Adipocyte (in vitro differentiated cells): ENCODE measurements at regions not wholly inside any gene's neighbourhood (a gene's known extent, or its start where the extent isn't known, plus 50 kb on each side); places are given as distances from the start of the nearest gene placed in this dataset.
A peak's percentile ranks its signal among the peaks of the same experiment; 100 is the strongest.

Experiments used
- DNase-seq: peaks from one replicate; pipeline ENCODE4 v3.0.0-alpha.2; 2015; ENCODE audit warnings: low read depth
- H3K27me3 ChIP-seq: replicated peaks from 2 replicates; pipeline ENCODE4 v1.7.0; 2013; ENCODE audit warnings: mild to moderate bottlenecking, low read length, moderate library complexity; ENCODE audit not compliant: control insufficient read depth, insufficient read depth
- H3K36me3 ChIP-seq: 2 replicates; pipeline ENCODE4 v1.7.0; 2013; ENCODE audit warnings: low read length, mild to moderate bottlenecking, moderate library complexity; ENCODE audit not compliant: control insufficient read depth, insufficient read depth, severe bottlenecking
- H3K4me1 ChIP-seq: 2 replicates; pipeline ENCODE4 v1.7.0; 2013; ENCODE audit warnings: mild to moderate bottlenecking, low read length, moderate library complexity; ENCODE audit not compliant: control insufficient read depth, insufficient read depth
- H3K4me3 ChIP-seq: 2 replicates; pipeline ENCODE4 v1.7.0; 2013; ENCODE audit warnings: mild to moderate bottlenecking, low read length, moderate library complexity
- H3K9ac ChIP-seq: 2 replicates; pipeline ENCODE4 v1.7.0; 2013; ENCODE audit warnings: mild to moderate bottlenecking, low read length, moderate library complexity
- H3K9me3 ChIP-seq: 2 replicates; pipeline ENCODE4 v1.7.0; 2013; ENCODE audit warnings: mild to moderate bottlenecking, low read length, moderate library complexity; ENCODE audit not compliant: control insufficient read depth

DNA sequence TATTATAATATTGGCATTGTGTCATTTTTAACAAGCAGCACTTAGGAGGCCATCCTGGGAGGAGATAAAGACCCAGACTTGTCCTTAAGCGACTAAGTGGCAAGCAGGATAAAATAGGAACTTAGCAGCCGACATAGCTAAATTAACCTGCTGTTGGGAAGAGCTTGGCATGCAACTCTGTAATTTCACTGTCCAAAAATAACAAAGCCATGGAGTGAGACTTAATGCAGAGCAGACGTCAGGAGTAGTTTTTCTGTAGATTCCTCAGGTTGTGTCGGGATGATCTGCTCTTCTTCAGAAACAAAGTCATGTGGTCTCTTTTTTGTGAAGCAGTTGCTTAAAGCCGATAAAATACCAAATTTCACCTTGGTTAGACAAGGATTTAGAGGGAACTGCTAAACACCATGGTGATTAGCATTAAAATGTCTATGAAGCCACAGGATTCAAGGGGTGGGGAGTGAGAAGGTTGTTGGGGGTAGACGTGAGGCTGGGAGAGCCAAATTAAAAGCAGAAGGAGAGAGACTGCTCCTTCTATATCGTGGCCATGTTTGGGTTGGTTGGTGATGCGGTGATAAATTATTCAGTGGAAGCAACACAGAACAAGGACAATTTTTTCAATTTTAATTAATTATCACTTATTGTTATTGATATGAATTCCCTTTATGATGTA lies 303.0 kb downstream of the CSNK1G3 start:
- Histone ChIP-seq H3K4me3 (no peak overlapping the region), H3K36me3 (no peaks in the 10 kb centered on the region), H3K27me3 (no peaks in the 10 kb centered on the region), H3K9me3 (no peaks in the 10 kb centered on the region), H3K9ac (no peak overlapping the region), H3K4me1 (peaks cover 11% of the 10 kb centered on the region)
- DNase-seq: peak; percentile 72

DNA sequence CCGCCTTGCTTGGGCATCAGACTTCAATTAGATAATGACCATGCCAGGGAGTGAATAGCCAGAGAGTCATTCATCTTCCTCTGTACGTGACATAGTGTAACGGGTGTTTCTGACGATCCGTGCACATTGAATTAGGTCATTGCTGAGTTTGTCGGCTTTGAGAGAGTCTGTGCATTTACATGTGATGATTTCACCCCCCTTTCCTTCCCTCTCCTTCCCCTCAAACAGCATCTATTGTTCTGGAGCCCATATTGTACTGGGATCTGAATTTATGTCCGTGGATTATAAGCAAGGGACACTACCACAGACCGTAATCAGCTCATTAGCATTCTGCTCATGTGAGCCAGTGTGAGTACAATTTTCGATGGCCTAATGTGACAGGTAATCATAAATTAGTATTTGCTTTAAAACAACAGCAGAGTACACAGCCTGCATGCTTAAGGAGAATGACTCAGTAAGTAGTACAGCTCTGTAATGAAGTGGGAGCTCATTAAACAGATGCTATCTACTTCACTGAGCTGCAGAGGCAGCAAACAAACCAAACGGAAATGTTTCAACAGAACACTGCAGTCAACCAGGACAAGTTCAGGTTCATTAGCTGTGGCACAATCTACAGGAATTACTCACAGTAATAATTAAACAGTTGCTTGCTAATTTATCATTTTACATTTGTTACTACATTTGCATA lies 302.1 kb downstream of the CSNK1G3 start:
- Histone ChIP-seq H3K36me3 (no peaks in the 10 kb centered on the region), H3K27me3 (no peaks in the 10 kb centered on the region), H3K4me1 (peaks cover 15% of the 10 kb centered on the region), H3K9ac (no peak overlapping the region), H3K4me3 (no peak overlapping the region), H3K9me3 (no peaks in the 10 kb centered on the region)
- DNase-seq: peak; percentile 83

DNA sequence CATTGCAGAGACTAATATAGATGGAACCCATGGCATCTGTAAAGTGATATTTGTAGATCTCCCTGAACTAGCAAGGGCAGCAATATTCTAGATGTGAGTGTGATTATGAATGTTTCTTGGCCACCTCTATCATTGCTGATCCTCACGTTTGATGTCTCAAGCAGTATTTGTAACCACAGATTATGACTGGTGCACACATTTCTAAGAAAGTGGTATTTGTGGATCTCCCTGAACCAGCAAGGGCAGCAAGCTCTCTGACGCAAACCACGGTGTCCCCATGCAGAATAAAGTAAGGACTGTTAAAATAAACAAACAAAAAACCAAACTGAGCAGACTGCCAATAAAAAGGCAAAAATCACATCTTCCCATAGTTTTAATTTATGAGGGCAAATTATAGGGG lies 301.3 kb downstream of the CSNK1G3 start:
- Histone ChIP-seq H3K4me1 (peaks cover 15% of the 10 kb centered on the region), H3K27me3 (no peaks in the 10 kb centered on the region)

DNA sequence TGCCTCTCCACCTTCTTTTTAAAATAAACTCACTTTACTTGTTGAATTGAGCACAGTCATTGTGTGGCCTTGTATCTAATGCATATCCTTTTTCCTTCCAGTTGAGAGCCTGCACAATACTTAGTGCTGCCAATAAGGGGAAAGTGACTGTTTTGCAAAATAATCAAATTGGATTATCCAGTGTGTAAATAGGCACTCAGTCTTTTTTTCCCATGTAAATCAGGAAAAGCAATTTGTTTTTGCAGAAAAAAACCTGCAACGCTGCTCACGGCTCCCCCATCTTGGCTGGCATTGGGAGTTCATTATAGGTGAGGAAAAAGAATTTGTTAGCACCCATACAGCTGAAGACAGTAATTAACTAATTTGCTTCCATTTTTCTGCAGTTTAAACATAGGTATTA lies 299.9 kb downstream of the CSNK1G3 start:
- Histone ChIP-seq H3K36me3 (no peaks in the 10 kb centered on the region), H3K4me1 (peaks cover 15% of the 10 kb centered on the region), H3K9ac (no peak overlapping the region), H3K27me3 (no peaks in the 10 kb centered on the region), H3K9me3 (no peaks in the 10 kb centered on the region), H3K4me3 (no peak overlapping the region)
- DNase-seq: no peak

More for the DNA sequence above, 301.3 kb downstream of the CSNK1G3 start:
- Histone ChIP-seq H3K9me3 (no peaks in the 10 kb centered on the region), H3K4me3 (no peak overlapping the region), H3K9ac (no peak overlapping the region), H3K36me3 (no peaks in the 10 kb centered on the region)
- peak; percentile 18 for DNase-seq

DNA sequence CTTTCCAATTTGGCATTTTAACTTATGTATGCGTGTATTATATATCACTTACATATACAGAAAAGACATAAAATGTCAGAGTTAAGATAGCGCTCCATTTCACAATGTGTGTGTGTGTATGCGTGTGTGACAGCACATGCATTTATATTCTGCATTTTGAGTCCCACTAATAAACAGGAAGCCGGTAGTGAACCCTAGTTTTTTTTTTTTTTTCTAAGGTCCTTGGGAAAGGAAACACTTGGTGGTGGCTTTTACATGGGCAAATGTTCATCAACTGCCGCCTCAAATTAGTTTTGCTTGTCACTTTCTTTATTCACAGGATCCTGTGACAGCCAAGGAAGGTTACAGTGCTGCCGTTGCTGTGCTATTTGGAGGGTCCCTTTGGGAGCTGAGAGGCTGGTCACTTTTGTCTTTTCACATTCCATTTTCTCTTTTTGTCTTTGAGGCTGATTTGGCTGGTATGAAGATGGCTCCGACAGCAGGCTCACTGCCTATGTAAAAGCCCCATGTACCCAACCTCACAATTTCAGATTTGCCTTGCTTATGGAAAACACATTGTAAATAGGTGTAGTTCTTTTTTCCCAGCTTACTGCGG lies 298.9 kb downstream of the CSNK1G3 start:
- Histone ChIP-seq H3K27me3 (no peaks in the 10 kb centered on the region), H3K4me3 (no peak overlapping the region), H3K9ac (no peak overlapping the region), H3K9me3 (no peaks in the 10 kb centered on the region), H3K36me3 (no peaks in the 10 kb centered on the region), H3K4me1 (peaks cover 15% of the 10 kb centered on the region)
- DNase-seq: no peak

DNA sequence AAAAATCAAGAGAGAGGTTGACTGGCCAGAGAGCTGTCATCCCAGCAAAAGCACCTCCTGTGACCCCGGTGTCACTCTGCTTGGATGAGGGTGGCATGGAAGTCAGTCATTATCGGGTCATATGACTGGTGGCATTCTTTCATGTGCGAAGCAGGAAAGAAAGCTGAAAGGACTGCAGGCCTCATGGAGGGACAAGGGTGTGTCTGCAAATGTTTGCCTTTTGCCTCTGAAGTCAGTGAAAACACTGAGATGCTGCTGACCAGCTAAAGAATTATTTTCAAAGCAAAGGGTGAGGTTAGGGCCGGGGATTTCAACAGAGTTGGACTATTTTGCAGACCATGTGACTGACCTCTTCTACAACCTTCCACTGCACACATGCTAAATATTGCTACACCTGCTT lies 298.3 kb downstream of the CSNK1G3 start:
- H3K27me3 ChIP-seq: no peaks in the 10 kb centered on the region
- H3K9me3 ChIP-seq: no peaks in the 10 kb centered on the region
- H3K9ac ChIP-seq: no peak overlapping the region
- DNase-seq: peak; percentile 47
- H3K36me3 ChIP-seq: no peaks in the 10 kb centered on the region
- peaks cover 15% of the 10 kb centered on the region for H3K4me1 ChIP-seq
- H3K4me3 ChIP-seq: no peak overlapping the region

DNA sequence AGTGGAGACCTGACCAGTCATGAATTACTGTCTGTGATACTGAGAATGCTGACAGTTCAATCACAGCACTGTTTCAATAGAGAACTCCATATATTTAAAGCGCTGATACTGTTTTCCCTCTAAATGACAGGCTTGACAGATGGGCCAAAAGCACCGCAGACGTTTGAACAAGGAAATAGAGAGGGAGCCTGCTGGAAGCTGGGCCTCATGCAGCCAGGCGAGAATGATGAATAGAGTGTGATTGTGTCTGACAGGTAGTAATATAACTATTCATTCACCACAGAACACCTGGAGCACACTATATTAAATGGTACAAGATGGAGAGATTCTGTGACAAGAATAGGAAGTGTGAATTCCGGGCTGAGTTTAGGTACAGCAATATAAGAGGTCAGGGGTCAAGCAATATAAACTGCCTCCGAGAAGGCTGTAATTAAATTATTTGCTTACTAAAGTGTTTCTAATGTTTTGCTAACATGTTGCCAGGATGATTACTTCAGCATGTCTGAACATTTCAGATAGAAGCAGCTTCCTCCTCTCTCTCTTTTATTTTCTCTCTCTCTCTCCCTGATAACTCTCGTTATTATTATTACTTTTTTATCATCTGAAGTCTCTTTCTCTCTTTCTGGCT lies 297.7 kb downstream of the CSNK1G3 start:
- no peak for DNase-seq
- H3K4me3 ChIP-seq: no peak overlapping the region
- H3K36me3 ChIP-seq: no peaks in the 10 kb centered on the region
- no peak overlapping the region for H3K9ac ChIP-seq
- peaks cover 15% of the 10 kb centered on the region for H3K4me1 ChIP-seq
- no peaks in the 10 kb centered on the region for H3K9me3 ChIP-seq
- H3K27me3 ChIP-seq: no peaks in the 10 kb centered on the region

DNA sequence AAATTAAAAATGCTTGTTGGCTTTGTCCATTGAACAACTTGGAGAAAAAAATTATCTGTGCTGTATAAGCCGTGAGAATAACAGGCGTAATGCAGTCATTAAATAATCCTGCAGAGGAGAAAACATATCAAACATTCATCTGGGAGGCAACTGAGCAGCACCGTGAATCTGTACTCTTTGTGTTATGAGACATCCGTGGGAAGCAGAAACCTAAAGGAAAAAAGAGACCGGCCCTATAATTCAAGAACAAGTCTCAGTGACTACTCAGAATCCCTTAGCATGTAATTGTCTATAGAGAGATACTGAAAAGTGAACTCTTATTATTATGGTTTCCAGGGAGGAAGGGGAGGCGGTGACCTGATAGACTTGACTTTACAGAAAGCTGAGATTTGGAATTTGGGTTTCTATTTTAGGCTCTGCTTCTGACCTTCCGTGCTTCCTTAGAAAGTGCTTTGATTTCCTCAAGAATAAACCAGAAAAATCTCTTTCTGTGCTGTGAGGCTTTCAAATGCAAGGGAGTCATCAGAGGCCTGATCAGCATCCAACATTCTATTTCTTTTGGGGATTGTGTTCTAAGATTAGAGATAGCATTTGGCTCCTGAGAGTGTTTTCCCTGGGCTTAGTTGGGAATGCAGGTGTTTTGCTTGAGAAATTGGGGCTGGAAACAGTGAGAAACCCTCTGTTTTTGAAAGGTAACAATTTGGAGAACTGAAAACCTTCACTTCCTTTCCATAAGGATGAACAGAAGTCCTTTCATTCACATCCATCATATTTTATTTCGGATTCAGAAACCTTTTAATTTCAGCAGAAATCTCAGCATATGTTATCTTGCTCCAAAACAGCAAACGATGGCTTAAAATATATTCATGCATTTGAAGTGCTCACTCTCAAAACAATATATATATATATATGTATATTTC lies 296.7 kb downstream of the CSNK1G3 start:
- Histone ChIP-seq H3K9ac (no peak overlapping the region), H3K4me1 (peaks cover 15% of the 10 kb centered on the region), H3K4me3 (no peak overlapping the region), H3K36me3 (no peaks in the 10 kb centered on the region), H3K9me3 (no peaks in the 10 kb centered on the region), H3K27me3 (no peaks in the 10 kb centered on the region)
- DNase-seq: no peak

DNA sequence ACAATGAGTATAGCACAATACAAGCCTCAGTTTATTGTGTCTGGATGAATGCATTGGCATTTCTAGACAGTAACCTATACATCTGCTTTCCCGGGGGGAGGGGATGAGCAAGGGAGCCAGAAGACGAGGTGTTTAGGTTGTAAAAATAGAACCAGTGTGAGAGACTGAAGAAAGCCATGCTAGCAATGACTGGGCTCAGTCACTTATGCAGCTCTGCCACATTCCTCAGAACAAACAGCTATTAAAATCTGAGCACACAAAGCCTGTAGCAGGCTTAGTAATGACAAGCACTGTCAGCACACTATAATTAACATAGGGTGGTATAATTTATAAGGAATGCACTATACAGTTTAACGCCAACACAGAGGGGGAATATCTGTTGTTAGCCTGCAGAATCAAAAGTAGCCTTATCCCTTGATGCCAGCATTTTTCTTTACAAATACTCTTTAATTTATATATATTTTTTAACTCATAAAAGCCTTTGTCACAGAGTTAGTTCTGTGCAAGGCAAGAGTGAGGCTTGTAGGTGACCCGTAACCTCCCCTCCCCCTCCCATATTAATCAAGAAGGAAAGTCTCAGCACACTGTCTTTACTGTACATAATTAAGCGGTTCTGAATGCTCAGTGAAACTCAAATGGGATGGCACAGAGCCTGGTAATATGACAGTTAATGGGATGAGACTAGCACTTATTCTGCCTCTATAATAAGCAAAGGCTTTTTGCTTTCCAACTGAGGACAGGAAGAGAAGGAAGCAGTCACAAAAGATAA lies 295.4 kb downstream of the CSNK1G3 start:
- Histone ChIP-seq H3K4me1 (peaks cover 15% of the 10 kb centered on the region), H3K36me3 (no peaks in the 10 kb centered on the region), H3K4me3 (no peak overlapping the region), H3K27me3 (no peaks in the 10 kb centered on the region), H3K9me3 (no peaks in the 10 kb centered on the region), H3K9ac (no peak overlapping the region)
- no peak for DNase-seq

DNA sequence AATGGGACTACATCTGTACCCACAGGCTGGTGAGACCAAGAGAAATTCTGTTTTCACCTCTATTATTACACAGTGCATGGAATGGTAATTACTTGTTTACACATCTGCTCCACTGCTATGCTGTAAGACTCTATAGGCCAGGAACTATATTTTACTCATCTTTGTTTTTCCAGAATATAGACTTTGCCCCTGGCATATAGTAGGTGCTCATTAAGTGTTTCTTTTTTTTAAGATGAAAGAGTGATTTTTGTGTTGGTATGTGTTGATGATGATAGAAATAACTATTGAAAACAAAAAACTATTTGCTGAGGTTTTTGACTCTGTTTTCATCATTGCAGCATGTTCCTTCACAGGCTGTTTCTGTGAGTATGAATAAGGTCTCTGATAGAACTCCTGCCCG lies 294.7 kb downstream of the CSNK1G3 start:
- Histone ChIP-seq H3K9ac (no peak overlapping the region), H3K36me3 (no peaks in the 10 kb centered on the region), H3K4me1 (peaks cover 15% of the 10 kb centered on the region), H3K27me3 (no peaks in the 10 kb centered on the region), H3K9me3 (no peaks in the 10 kb centered on the region), H3K4me3 (no peak overlapping the region)
- no peak for DNase-seq
